Neural cell (in vitro differentiated cells): ENCODE measurements at regions not wholly inside any gene's neighbourhood (a gene's known extent, or its start where the extent isn't known, plus 50 kb on each side); places are given as distances from the start of the nearest gene placed in this dataset.

ENCODE experiments used
- H2AFZ ChIP-seq: fragments of 200-600, 300-800 bp; sonication (generic), shearing (Covaris generic); 2 replicates; pipeline ENCODE4 v1.6.0; 2014; ENCODE audit warnings: low read depth, mild to moderate bottlenecking, antibody characterized with exemption, low read length, moderate library complexity
- H3F3A ChIP-seq: fragments of 200-600 bp; shearing (Covaris generic); 2 replicates; pipeline ENCODE4 v1.6.1; 2016; ENCODE audit warnings: mild to moderate bottlenecking, moderate library complexity, mixed read lengths, antibody characterized with exemption, low read length; ENCODE audit not compliant: insufficient read depth, poor library complexity, severe bottlenecking
- H3K27ac ChIP-seq: fragments of 200-600, 300-800 bp; sonication (generic), shearing (Covaris generic); 2 replicates; pipeline ENCODE4 v1.5.1; 2014; ENCODE audit warnings: mild to moderate bottlenecking, low read length, moderate library complexity
- H3K27me3 ChIP-seq: fragments of 300-800, 200-600 bp; sonication (generic), shearing (Covaris generic); 2 replicates; pipeline ENCODE4 v1.6.0; 2014; ENCODE audit warnings: mild to moderate bottlenecking, low read depth, low read length, moderate library complexity; ENCODE audit not compliant: insufficient read depth
- H3K36me3 ChIP-seq: fragments of 300-800, 200-600 bp; sonication (generic), shearing (Covaris generic); 2 replicates; pipeline ENCODE4 v1.5.1; 2014; ENCODE audit warnings: mild to moderate bottlenecking, antibody characterized with exemption, low read length, moderate library complexity; ENCODE audit not compliant: insufficient read depth
- H3K4me2 ChIP-seq: fragments of 300-800, 200-600 bp; sonication (generic), shearing (Covaris generic); 2 replicates; pipeline ENCODE4 v1.6.0; 2014; ENCODE audit warnings: mild to moderate bottlenecking, low read length
- H3K4me3 ChIP-seq: fragments of 300-800, 200-600 bp; sonication (generic), shearing (Covaris generic); 2 replicates; pipeline ENCODE4 v1.5.1; 2014; ENCODE audit warnings: mild to moderate bottlenecking, low read length, moderate library complexity
- H3K79me2 ChIP-seq: fragments of 200-600 bp; shearing (Covaris generic); replicated peaks from 2 replicates; pipeline ENCODE4 v1.6.0; 2014; ENCODE audit warnings: mild to moderate bottlenecking, low read length, moderate library complexity; ENCODE audit not compliant: insufficient read depth
- H3K9ac ChIP-seq: fragments of 300-800, 200-600 bp; sonication (generic), shearing (Covaris generic); 2 replicates; pipeline ENCODE4 v1.6.1; 2016; ENCODE audit warnings: mild to moderate bottlenecking, low read length, mixed read lengths
- H3K9me2 ChIP-seq: fragments of 200-600 bp; shearing (Covaris generic); 2 replicates; pipeline ENCODE4 v1.6.1; 2016; ENCODE audit warnings: mild to moderate bottlenecking, low read length, mixed read lengths; ENCODE audit not compliant: insufficient read depth
- H3K9me3 ChIP-seq: fragments of 200-600, 300-800 bp; sonication (generic), shearing (Covaris generic); 2 replicates; pipeline ENCODE4 v1.6.1; 2016; ENCODE audit warnings: mild to moderate bottlenecking, mixed run types, low read length, moderate library complexity, mixed read lengths
- H4K20me1 ChIP-seq: fragments of 200-600 bp; shearing (Covaris generic); 2 replicates; pipeline ENCODE4 v1.6.1; 2016; ENCODE audit warnings: mild to moderate bottlenecking, mixed run types; ENCODE audit not compliant: insufficient read depth
- EP300 ChIP-seq: fragments of 450-650 bp; conservative IDR thresholded peaks from 2 replicates; pipeline ENCODE4 v1.6.1; 2014; ENCODE audit warnings: antibody characterized with exemption, mild to moderate bottlenecking, moderate library complexity; ENCODE audit not compliant: poor library complexity, severe bottlenecking
- EZH2 ChIP-seq: fragments of 200-600, 300-800 bp; shearing (Covaris generic), sonication (generic); IDR thresholded peaks from 2 replicates; pipeline ENCODE4 v1.6.1; 2014; ENCODE audit warnings: antibody characterized with exemption, low read length, borderline replicate concordance, mild to moderate bottlenecking; ENCODE audit not compliant: insufficient read depth, poor library complexity, severe bottlenecking
- MXI1 ChIP-seq: fragments of 450-650 bp; conservative IDR thresholded peaks from 2 replicates; pipeline ENCODE4 v1.6.1; 2014; ENCODE audit warnings: antibody characterized with exemption, mild to moderate bottlenecking; ENCODE audit not compliant: poor library complexity, severe bottlenecking
- POLR2AphosphoS5 ChIP-seq: IDR thresholded peaks from 2 replicates; pipeline ENCODE4 v1.6.1; 2012
- RAD21 ChIP-seq: fragments of 450-650 bp; conservative IDR thresholded peaks from 2 replicates; pipeline ENCODE4 v1.6.1; 2014; ENCODE audit warnings: antibody characterized with exemption, mild to moderate bottlenecking, moderate library complexity
- SMC3 ChIP-seq: fragments of 450-650 bp; conservative IDR thresholded peaks from 2 replicates; pipeline ENCODE4 v1.6.1; 2014; ENCODE audit warnings: antibody characterized with exemption, mild to moderate bottlenecking, moderate library complexity; ENCODE audit not compliant: poor library complexity
- TAF1 ChIP-seq: IDR thresholded peaks from 2 replicates; pipeline ENCODE4 v1.6.1; 2012; ENCODE audit warnings: low read depth
- TF ChIP-seq, protein P1 (sequence below): fragments of 450-650 bp; IDR thresholded peaks from 2 replicates; pipeline ENCODE4 v1.5.1; 2014; ENCODE audit warnings: antibody characterized with exemption, mild to moderate bottlenecking, moderate library complexity; ENCODE audit not compliant: poor library complexity, severe bottlenecking
- TF ChIP-seq, protein P2 (sequence below): IDR thresholded peaks from 2 replicates; pipeline ENCODE4 v1.6.1; 2012; ENCODE audit warnings: borderline replicate concordance

DNA sequence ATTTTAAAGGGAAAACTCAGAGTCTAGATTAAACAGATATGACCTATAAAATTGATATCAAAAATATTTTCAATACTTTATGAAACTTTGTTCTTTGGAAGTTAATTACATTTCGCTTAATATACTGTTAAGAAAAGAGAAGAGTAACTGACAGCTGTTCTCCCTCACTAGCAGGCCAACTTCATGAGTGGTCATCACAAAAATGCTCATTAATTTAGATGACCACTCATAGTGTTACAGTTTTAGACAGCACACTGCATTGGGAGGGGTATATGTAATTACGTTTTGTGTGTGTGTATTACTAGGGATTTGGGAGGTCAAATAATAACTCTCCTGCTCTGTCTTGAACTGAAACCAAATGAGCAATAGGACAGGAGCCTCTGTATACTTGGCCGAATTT, 80.2 kb upstream of the EDNRA start:
- Histone ChIP-seq H3K27ac (no peak overlapping the region), H3K79me2 (no peaks in the 10 kb centered on the region), H3K36me3 (no peaks in the 10 kb centered on the region), H4K20me1 (no peaks in the 10 kb centered on the region), H3K4me2 (no peak overlapping the region), H2AFZ (no peak overlapping the region), H3K27me3 (no peaks in the 10 kb centered on the region), H3K9ac (no peak overlapping the region), H3F3A (no peaks in the 10 kb centered on the region), H3K9me3 (no peaks in the 10 kb centered on the region), H3K4me3 (no peak overlapping the region), H3K9me2 (no peaks in the 10 kb centered on the region)
- TF ChIP-seq, protein P1, sequence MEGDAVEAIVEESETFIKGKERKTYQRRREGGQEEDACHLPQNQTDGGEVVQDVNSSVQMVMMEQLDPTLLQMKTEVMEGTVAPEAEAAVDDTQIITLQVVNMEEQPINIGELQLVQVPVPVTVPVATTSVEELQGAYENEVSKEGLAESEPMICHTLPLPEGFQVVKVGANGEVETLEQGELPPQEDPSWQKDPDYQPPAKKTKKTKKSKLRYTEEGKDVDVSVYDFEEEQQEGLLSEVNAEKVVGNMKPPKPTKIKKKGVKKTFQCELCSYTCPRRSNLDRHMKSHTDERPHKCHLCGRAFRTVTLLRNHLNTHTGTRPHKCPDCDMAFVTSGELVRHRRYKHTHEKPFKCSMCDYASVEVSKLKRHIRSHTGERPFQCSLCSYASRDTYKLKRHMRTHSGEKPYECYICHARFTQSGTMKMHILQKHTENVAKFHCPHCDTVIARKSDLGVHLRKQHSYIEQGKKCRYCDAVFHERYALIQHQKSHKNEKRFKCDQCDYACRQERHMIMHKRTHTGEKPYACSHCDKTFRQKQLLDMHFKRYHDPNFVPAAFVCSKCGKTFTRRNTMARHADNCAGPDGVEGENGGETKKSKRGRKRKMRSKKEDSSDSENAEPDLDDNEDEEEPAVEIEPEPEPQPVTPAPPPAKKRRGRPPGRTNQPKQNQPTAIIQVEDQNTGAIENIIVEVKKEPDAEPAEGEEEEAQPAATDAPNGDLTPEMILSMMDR: no peak
- TF ChIP-seq EP300 (no peak), EZH2 (no peak), RAD21 (no peak), POLR2AphosphoS5 (no peak), MXI1 (no peak), TAF1 (no peak), SMC3 (no peak)
- TF ChIP-seq, protein P2, sequence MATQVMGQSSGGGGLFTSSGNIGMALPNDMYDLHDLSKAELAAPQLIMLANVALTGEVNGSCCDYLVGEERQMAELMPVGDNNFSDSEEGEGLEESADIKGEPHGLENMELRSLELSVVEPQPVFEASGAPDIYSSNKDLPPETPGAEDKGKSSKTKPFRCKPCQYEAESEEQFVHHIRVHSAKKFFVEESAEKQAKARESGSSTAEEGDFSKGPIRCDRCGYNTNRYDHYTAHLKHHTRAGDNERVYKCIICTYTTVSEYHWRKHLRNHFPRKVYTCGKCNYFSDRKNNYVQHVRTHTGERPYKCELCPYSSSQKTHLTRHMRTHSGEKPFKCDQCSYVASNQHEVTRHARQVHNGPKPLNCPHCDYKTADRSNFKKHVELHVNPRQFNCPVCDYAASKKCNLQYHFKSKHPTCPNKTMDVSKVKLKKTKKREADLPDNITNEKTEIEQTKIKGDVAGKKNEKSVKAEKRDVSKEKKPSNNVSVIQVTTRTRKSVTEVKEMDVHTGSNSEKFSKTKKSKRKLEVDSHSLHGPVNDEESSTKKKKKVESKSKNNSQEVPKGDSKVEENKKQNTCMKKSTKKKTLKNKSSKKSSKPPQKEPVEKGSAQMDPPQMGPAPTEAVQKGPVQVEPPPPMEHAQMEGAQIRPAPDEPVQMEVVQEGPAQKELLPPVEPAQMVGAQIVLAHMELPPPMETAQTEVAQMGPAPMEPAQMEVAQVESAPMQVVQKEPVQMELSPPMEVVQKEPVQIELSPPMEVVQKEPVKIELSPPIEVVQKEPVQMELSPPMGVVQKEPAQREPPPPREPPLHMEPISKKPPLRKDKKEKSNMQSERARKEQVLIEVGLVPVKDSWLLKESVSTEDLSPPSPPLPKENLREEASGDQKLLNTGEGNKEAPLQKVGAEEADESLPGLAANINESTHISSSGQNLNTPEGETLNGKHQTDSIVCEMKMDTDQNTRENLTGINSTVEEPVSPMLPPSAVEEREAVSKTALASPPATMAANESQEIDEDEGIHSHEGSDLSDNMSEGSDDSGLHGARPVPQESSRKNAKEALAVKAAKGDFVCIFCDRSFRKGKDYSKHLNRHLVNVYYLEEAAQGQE: no peak

DNA sequence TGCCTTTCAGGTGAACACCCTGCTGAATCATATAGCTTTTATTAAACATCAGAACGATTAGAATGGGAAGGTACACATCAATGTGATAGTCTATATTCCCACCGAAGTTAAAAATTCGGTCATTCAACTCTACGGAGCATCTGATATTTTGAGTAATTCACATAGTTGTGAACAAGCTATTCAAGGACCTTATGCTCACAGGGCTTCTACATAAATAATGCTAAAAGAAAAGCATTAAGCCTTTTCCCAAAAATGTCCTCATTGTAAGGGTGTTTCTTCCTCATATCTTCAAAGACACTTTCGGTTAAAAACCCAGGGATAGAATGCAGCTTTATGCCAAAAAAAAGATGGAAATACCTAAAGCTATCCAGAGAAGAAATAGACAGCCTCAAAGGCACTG, 79.7 kb upstream of the EDNRA start:
- no peaks in the 10 kb centered on the region for H3K9me3 ChIP-seq
- H3K9ac ChIP-seq: no peak overlapping the region
- H3K79me2 ChIP-seq: no peaks in the 10 kb centered on the region
- H3K9me2 ChIP-seq: no peaks in the 10 kb centered on the region
- H3K36me3 ChIP-seq: no peaks in the 10 kb centered on the region
- no peaks in the 10 kb centered on the region for H3K27me3 ChIP-seq
- TF ChIP-seq SMC3: no peak
- no peak for TF ChIP-seq POLR2AphosphoS5
- TF ChIP-seq, protein P1: no peak
- no peak for TF ChIP-seq RAD21
- no peak for TF ChIP-seq MXI1
- TF ChIP-seq EZH2: no peak
- no peak for TF ChIP-seq EP300
- TF ChIP-seq, protein P2: no peak
- TF ChIP-seq TAF1: no peak
- H3F3A ChIP-seq: no peaks in the 10 kb centered on the region
- H3K27ac ChIP-seq: no peak overlapping the region
- no peak overlapping the region for H3K4me2 ChIP-seq
- H4K20me1 ChIP-seq: no peaks in the 10 kb centered on the region
- no peak overlapping the region for H2AFZ ChIP-seq
- no peak overlapping the region for H3K4me3 ChIP-seq
